SU-DHL-6 (cell line): ENCODE measurements at regions not wholly inside any gene's neighbourhood (a gene's known extent, or its start where the extent isn't known, plus 50 kb on each side); places are given as distances from the start of the nearest gene placed in this dataset.

Experiments
- CTCF ChIP-seq: fragments of 200-600 bp; sonication (generic); IDR thresholded peaks from one replicate; pipeline ENCODE4 v1.5.1; 2017; ENCODE audit warnings: antibody characterized with exemption, mild to moderate bottlenecking, low read length, moderate library complexity; ENCODE audit not compliant: insufficient read depth, poor library complexity, severe bottlenecking
- EZH2phosphoT487 ChIP-seq: fragments of 200-600 bp; sonication (generic), shearing (Covaris generic); conservative IDR thresholded peaks from 2 replicates; pipeline ENCODE4 v1.6.1; 2018; ENCODE audit warnings: mild to moderate bottlenecking, antibody characterized with exemption, low read length, moderate library complexity, mixed read lengths

GRCh38 chr2:12440731-12441130, 276.0 kb upstream of the TRIB2 start:
- TF ChIP-seq CTCF, result no peak
- no peak for TF ChIP-seq EZH2phosphoT487
